ENCODE measurements at regions not wholly inside any gene's neighbourhood (a gene's known extent, or its start where the extent isn't known, plus 50 kb on each side); places are given as distances from the start of the nearest gene placed in this dataset.
"Not testable (repeated sequence)": the region's sequence is repeated elsewhere in the genome, so short reads cannot be mapped to it uniquely, and the experiment has no call there.

GRCh38 chr2:240243049-240243448, 102.6 kb upstream of the OTOS start:
- not testable (repeated sequence) for DNase-seq

GRCh38 chr2:240244543-240244942, 104.1 kb upstream of the OTOS start:
- DNase-seq, result no peak

- no peak for DNase-seq
Observed at GRCh38 chr2:240245184-240245583, 104.7 kb upstream of the OTOS start.

- no peak for DNase-seq
Observed at GRCh38 chr2:240245706-240246105, 105.2 kb upstream of the OTOS start.

GRCh38 chr2:240246173-240246820, 105.8 kb upstream of the OTOS start:
- no peak for DNase-seq

- no peak for DNase-seq
Observed at GRCh38 chr2:240247241-240247867, 106.9 kb upstream of the OTOS start.

GRCh38 chr2:240247868-240248720, 107.6 kb upstream of the OTOS start:
- no peak for DNase-seq

- DNase-seq, result no peak
Observed at GRCh38 chr2:240248721-240249422, 108.4 kb upstream of the OTOS start.

GRCh38 chr2:240249423-240250149, 109.1 kb upstream of the OTOS start:
- DNase-seq, result no peak

GRCh38 chr2:240250150-240250984, 109.9 kb upstream of the OTOS start:
- no peak for DNase-seq

- DNase-seq, result no peak
Observed at GRCh38 chr2:240250985-240251847, 110.8 kb upstream of the OTOS start.

- DNase-seq, result no peak
Observed at GRCh38 chr2:240251848-240252190, 111.4 kb upstream of the OTOS start.

GRCh38 chr2:240252191-240252871, 111.9 kb upstream of the OTOS start:
- no peak for DNase-seq

GRCh38 chr2:240252872-240253511, 112.5 kb upstream of the OTOS start:
- DNase-seq, result no peak

- DNase-seq, result no peak
Observed at GRCh38 chr2:240253583-240254145, 113.2 kb upstream of the OTOS start.

GRCh38 chr2:240254337-240255164, 114.1 kb upstream of the OTOS start:
- no peak for DNase-seq

GRCh38 chr2:240255165-240255491, 114.7 kb upstream of the OTOS start:
- DNase-seq, result no peak
